Activated T-cell treated with anti-CD3 and anti-CD28 coated beads, Interleukin-2, amount 50 U/mL, for 24 hours (primary cell): ENCODE measurements at regions not wholly inside any gene's neighbourhood (a gene's known extent, or its start where the extent isn't known, plus 50 kb on each side); places are given as distances from the start of the nearest gene placed in this dataset.
"Not testable (repeated sequence)": the region's sequence is repeated elsewhere in the genome, so short reads cannot be mapped to it uniquely, and the experiment has no call there.

Experiments used
- DNase-seq: peaks from one replicate; pipeline ENCODE4 v3.0.0-alpha.2; 2020
- H3K27ac Mint-ChIP-seq: 2 replicates; pipeline ENCODE4 v1.8.0; 2020; ENCODE audit warnings: mild to moderate bottlenecking, mixed read lengths
- H3K27me3 Mint-ChIP-seq: 2 replicates; pipeline ENCODE4 v1.8.0; 2020; ENCODE audit warnings: mixed read lengths
- H3K36me3 Mint-ChIP-seq: 2 replicates; pipeline ENCODE4 v1.8.0; 2020; ENCODE audit warnings: low read depth, mixed read lengths
- H3K4me1 Mint-ChIP-seq: 2 replicates; pipeline ENCODE4 v1.8.0; 2020; ENCODE audit warnings: low read depth, mixed read lengths
- H3K4me3 Mint-ChIP-seq: 2 replicates; pipeline ENCODE4 v1.8.0; 2020; ENCODE audit warnings: mild to moderate bottlenecking, moderate library complexity, mixed read lengths
- H3K9me3 Mint-ChIP-seq: 2 replicates; pipeline ENCODE4 v1.8.0; 2020; ENCODE audit warnings: mixed read lengths

GRCh38 chr17:20701366-20701765 is 121.8 kb downstream of the CDRT15L2 start:
- H3K36me3 Mint-ChIP-seq, H3K27ac Mint-ChIP-seq, H3K4me3 Mint-ChIP-seq, DNase-seq, H3K27me3 Mint-ChIP-seq, H3K9me3 Mint-ChIP-seq: not testable (repeated sequence)
- H3K4me1 Mint-ChIP-seq: peaks cover 11% of the 10 kb centered on the region

GRCh38 chr17:20702692-20703091 is 123.2 kb downstream of the CDRT15L2 start:
- Mint-ChIP-seq H3K27ac (no peak overlapping the region), H3K9me3 (no peaks in the 10 kb centered on the region), H3K27me3 (no peaks in the 10 kb centered on the region), H3K4me1 (peaks cover 11% of the 10 kb centered on the region), H3K4me3 (no peak overlapping the region), H3K36me3 (no peaks in the 10 kb centered on the region)
- DNase-seq: no peak

GRCh38 chr17:20703781-20704180 is 124.3 kb downstream of the CDRT15L2 start:
- H3K4me3 Mint-ChIP-seq: no peak overlapping the region
- no peak overlapping the region for H3K27ac Mint-ChIP-seq
- H3K9me3 Mint-ChIP-seq: no peaks in the 10 kb centered on the region
- peaks cover 4% of the 10 kb centered on the region for H3K4me1 Mint-ChIP-seq
- DNase-seq: no peak
- H3K27me3 Mint-ChIP-seq: no peaks in the 10 kb centered on the region
- no peaks in the 10 kb centered on the region for H3K36me3 Mint-ChIP-seq

GRCh38 chr17:20705186-20705585 is 125.7 kb downstream of the CDRT15L2 start:
- H3K27me3 Mint-ChIP-seq, H3K36me3 Mint-ChIP-seq, DNase-seq, H3K4me1 Mint-ChIP-seq, H3K9me3 Mint-ChIP-seq, H3K4me3 Mint-ChIP-seq, H3K27ac Mint-ChIP-seq: not testable (repeated sequence)

GRCh38 chr17:20706751-20707373 is 127.3 kb downstream of the CDRT15L2 start:
- H3K27ac Mint-ChIP-seq: no peak overlapping the region
- H3K36me3 Mint-ChIP-seq: no peaks in the 10 kb centered on the region
- H3K4me1 Mint-ChIP-seq: no peaks in the 10 kb centered on the region

GRCh38 chr17:20708821-20709220 is 129.3 kb downstream of the CDRT15L2 start:
- not testable (repeated sequence) for H3K27me3 Mint-ChIP-seq, H3K4me1 Mint-ChIP-seq, H3K27ac Mint-ChIP-seq, H3K36me3 Mint-ChIP-seq, H3K9me3 Mint-ChIP-seq, DNase-seq, H3K4me3 Mint-ChIP-seq

More at GRCh38 chr17:20706751-20707373, 127.3 kb downstream of the CDRT15L2 start:
- no peak for DNase-seq
- Mint-ChIP-seq H3K9me3 (no peaks in the 10 kb centered on the region), H3K4me3 (no peak overlapping the region), H3K27me3 (no peaks in the 10 kb centered on the region)

GRCh38 chr17:20716481-20716880 is 137.0 kb downstream of the CDRT15L2 start:
- not testable (repeated sequence) for DNase-seq, H3K4me3 Mint-ChIP-seq, H3K36me3 Mint-ChIP-seq, H3K9me3 Mint-ChIP-seq, H3K4me1 Mint-ChIP-seq, H3K27me3 Mint-ChIP-seq, H3K27ac Mint-ChIP-seq

GRCh38 chr17:20721171-20721570 is 141.6 kb downstream of the CDRT15L2 start:
- Mint-ChIP-seq H3K27me3 (peaks cover 8% of the 10 kb centered on the region), H3K4me1 (no peaks in the 10 kb centered on the region), H3K9me3 (no peaks in the 10 kb centered on the region), H3K36me3 (no peaks in the 10 kb centered on the region), H3K4me3 (no peak overlapping the region), H3K27ac (no peak overlapping the region)
- no peak for DNase-seq

GRCh38 chr17:20724391-20724790 is 144.9 kb downstream of the CDRT15L2 start:
- not testable (repeated sequence) for DNase-seq, H3K9me3 Mint-ChIP-seq, H3K4me3 Mint-ChIP-seq, H3K27ac Mint-ChIP-seq, H3K36me3 Mint-ChIP-seq, H3K4me1 Mint-ChIP-seq
- H3K27me3 Mint-ChIP-seq: peaks cover 19% of the 10 kb centered on the region

- not testable (repeated sequence) for H3K9me3 Mint-ChIP-seq, H3K27ac Mint-ChIP-seq, H3K4me3 Mint-ChIP-seq, H3K4me1 Mint-ChIP-seq, DNase-seq, H3K36me3 Mint-ChIP-seq
- peaks cover 19% of the 10 kb centered on the region for H3K27me3 Mint-ChIP-seq
These were observed 147.7 kb downstream of the CDRT15L2 start for GRCh38 chr17:20727201-20727600.

- DNase-seq: no peak
- H3K27me3 Mint-ChIP-seq: peaks cover 19% of the 10 kb centered on the region
- no peak overlapping the region for H3K4me3 Mint-ChIP-seq
- no peak overlapping the region for H3K27ac Mint-ChIP-seq
- H3K36me3 Mint-ChIP-seq: no peaks in the 10 kb centered on the region
- H3K4me1 Mint-ChIP-seq: no peaks in the 10 kb centered on the region
- no peaks in the 10 kb centered on the region for H3K9me3 Mint-ChIP-seq
These were observed 148.7 kb downstream of the CDRT15L2 start for GRCh38 chr17:20728181-20728580.

GRCh38 chr17:20731131-20731530 is 151.6 kb downstream of the CDRT15L2 start:
- not testable (repeated sequence) for DNase-seq, H3K4me3 Mint-ChIP-seq, H3K9me3 Mint-ChIP-seq, H3K4me1 Mint-ChIP-seq, H3K36me3 Mint-ChIP-seq, H3K27ac Mint-ChIP-seq
- peaks cover 15% of the 10 kb centered on the region for H3K27me3 Mint-ChIP-seq

GRCh38 chr17:20733923-20734322 is 154.4 kb downstream of the CDRT15L2 start:
- Mint-ChIP-seq H3K27ac (no peak overlapping the region), H3K4me3 (no peak overlapping the region), H3K9me3 (no peaks in the 10 kb centered on the region)

GRCh38 chr17:20735796-20736195 is 156.3 kb downstream of the CDRT15L2 start:
- Mint-ChIP-seq H3K27me3 (peaks cover 14% of the 10 kb centered on the region), H3K36me3 (no peaks in the 10 kb centered on the region), H3K9me3 (no peaks in the 10 kb centered on the region), H3K4me1 (no peaks in the 10 kb centered on the region), H3K4me3 (no peak overlapping the region), H3K27ac (no peak overlapping the region)
- DNase-seq: no peak

More at GRCh38 chr17:20733923-20734322, 154.4 kb downstream of the CDRT15L2 start:
- Mint-ChIP-seq H3K27me3 (peaks cover 8% of the 10 kb centered on the region), H3K4me1 (no peaks in the 10 kb centered on the region), H3K36me3 (no peaks in the 10 kb centered on the region)
- no peak for DNase-seq

- not testable (repeated sequence) for H3K4me3 Mint-ChIP-seq, H3K36me3 Mint-ChIP-seq, H3K9me3 Mint-ChIP-seq, DNase-seq, H3K4me1 Mint-ChIP-seq, H3K27ac Mint-ChIP-seq
- peaks cover 18% of the 10 kb centered on the region for H3K27me3 Mint-ChIP-seq
These were observed 158.1 kb downstream of the CDRT15L2 start for GRCh38 chr17:20737636-20738035.

- Mint-ChIP-seq H3K27me3 (peaks cover 4% of the 10 kb centered on the region), H3K4me3 (no peak overlapping the region), H3K36me3 (no peaks in the 10 kb centered on the region), H3K9me3 (no peaks in the 10 kb centered on the region), H3K4me1 (no peaks in the 10 kb centered on the region), H3K27ac (no peak overlapping the region)
- DNase-seq: no peak
These were observed 191.6 kb downstream of the CDRT15L2 start for GRCh38 chr17:20771104-20771503.
